Parathyroid adenoma (tissue), 2 donors: ENCODE measurements at regions not wholly inside any gene's neighbourhood (a gene's known extent, or its start where the extent isn't known, plus 50 kb on each side); places are given as distances from the start of the nearest gene placed in this dataset.

Source experiments
- H2AFZ ChIP-seq: fragments of 300-600 bp; sonication (generic); one replicate; pipeline ENCODE4 v1.7.0; 2017; ENCODE audit warnings: antibody characterized with exemption, mild to moderate bottlenecking
- H3K27ac ChIP-seq: fragments of 300-600 bp; sonication (generic); one replicate; pipeline ENCODE4 v1.7.0; 2017
- H3K27me3 ChIP-seq: fragments of 300-600 bp; sonication (generic); one replicate; pipeline ENCODE4 v1.7.0; 2017; ENCODE audit warnings: low read length; ENCODE audit not compliant: control insufficient read depth, insufficient read depth
- H3K36me3 ChIP-seq: fragments of 300-600 bp; sonication (generic); one replicate; pipeline ENCODE4 v1.7.0; 2017; ENCODE audit warnings: low read length; ENCODE audit not compliant: control insufficient read depth, insufficient read depth
- H3K4me1 ChIP-seq: fragments of 300-600 bp; sonication (generic); one replicate; pipeline ENCODE4 v1.7.0; 2017; ENCODE audit warnings: control low read depth
- H3K4me2 ChIP-seq: fragments of 300-600 bp; sonication (generic); one replicate; pipeline ENCODE4 v1.7.0; 2017; ENCODE audit warnings: low read length
- H3K4me3 ChIP-seq: fragments of 300-600 bp; sonication (generic); one replicate; pipeline ENCODE4 v1.7.0; 2017; ENCODE audit warnings: low read depth, low read length
- H3K79me2 ChIP-seq: fragments of 300-600 bp; sonication (generic); one replicate; pipeline ENCODE4 v1.7.0; 2017; ENCODE audit warnings: control low read depth
- H3K9ac ChIP-seq: fragments of 300-600 bp; sonication (generic); one replicate; pipeline ENCODE4 v1.7.0; 2017; ENCODE audit warnings: mild to moderate bottlenecking
- H3K9me3 ChIP-seq: fragments of 300-600 bp; sonication (generic); one replicate; pipeline ENCODE4 v1.7.0; 2017; ENCODE audit warnings: low read length; ENCODE audit not compliant: control insufficient read depth
- TF ChIP-seq, protein P1 (sequence below): fragments of 300-600 bp; sonication (generic); IDR thresholded peaks from one replicate; pipeline ENCODE4 v1.7.0; 2017; ENCODE audit warnings: antibody characterized with exemption, mild to moderate bottlenecking
- donor health status: primary hyperparathyroidism.

DNA sequence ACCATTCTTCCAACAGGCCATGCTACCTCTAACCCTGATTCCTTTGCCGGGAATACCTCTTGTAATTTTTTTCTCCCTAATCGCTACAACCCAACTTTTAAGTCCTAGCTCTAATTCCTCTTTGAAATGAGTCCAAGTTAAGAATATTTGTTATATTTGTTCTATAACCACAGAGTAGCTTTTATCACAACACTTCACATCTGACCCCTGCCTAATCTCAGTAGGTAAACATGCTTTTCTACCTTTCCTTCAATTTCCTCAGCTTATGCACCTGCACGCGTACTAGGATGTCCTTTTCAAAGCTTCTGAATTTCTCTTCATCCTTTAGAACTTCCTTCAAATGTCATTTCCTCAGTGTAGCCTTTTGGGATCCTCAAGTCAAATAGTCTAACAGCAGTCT, 915.5 kb upstream of the LCORL start:
- H2AFZ ChIP-seq, result no peak overlapping the region
- no peaks in the 10 kb centered on the region for H3K27me3 ChIP-seq
- H3K36me3 ChIP-seq, result no peaks in the 10 kb centered on the region
- no peaks in the 10 kb centered on the region for H3K79me2 ChIP-seq
- H3K4me1 ChIP-seq, result no peaks in the 10 kb centered on the region
- TF ChIP-seq, protein P1, sequence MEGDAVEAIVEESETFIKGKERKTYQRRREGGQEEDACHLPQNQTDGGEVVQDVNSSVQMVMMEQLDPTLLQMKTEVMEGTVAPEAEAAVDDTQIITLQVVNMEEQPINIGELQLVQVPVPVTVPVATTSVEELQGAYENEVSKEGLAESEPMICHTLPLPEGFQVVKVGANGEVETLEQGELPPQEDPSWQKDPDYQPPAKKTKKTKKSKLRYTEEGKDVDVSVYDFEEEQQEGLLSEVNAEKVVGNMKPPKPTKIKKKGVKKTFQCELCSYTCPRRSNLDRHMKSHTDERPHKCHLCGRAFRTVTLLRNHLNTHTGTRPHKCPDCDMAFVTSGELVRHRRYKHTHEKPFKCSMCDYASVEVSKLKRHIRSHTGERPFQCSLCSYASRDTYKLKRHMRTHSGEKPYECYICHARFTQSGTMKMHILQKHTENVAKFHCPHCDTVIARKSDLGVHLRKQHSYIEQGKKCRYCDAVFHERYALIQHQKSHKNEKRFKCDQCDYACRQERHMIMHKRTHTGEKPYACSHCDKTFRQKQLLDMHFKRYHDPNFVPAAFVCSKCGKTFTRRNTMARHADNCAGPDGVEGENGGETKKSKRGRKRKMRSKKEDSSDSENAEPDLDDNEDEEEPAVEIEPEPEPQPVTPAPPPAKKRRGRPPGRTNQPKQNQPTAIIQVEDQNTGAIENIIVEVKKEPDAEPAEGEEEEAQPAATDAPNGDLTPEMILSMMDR, result no peak
- no peak overlapping the region for H3K9ac ChIP-seq
- H3K4me3 ChIP-seq, result no peak overlapping the region
- H3K9me3 ChIP-seq, result no peaks in the 10 kb centered on the region
- no peak overlapping the region for H3K4me2 ChIP-seq
- no peak overlapping the region for H3K27ac ChIP-seq

- TF ChIP-seq, protein P1, result no peak
- Histone ChIP-seq H3K27me3 (no peaks in the 10 kb centered on the region), H3K9ac (no peak overlapping the region), H3K4me2 (no peak overlapping the region), H2AFZ (no peak overlapping the region), H3K9me3 (no peaks in the 10 kb centered on the region), H3K36me3 (no peaks in the 10 kb centered on the region), H3K79me2 (no peaks in the 10 kb centered on the region), H3K4me1 (no peaks in the 10 kb centered on the region), H3K4me3 (no peak overlapping the region), H3K27ac (no peak overlapping the region)
Observed at GRCh38 chr4:18935659-18936345, 914.2 kb upstream of the LCORL start.

- no peaks in the 10 kb centered on the region for H3K27me3 ChIP-seq
Observed at GRCh38 chr4:18934197-18934596, 912.6 kb upstream of the LCORL start.

DNA sequence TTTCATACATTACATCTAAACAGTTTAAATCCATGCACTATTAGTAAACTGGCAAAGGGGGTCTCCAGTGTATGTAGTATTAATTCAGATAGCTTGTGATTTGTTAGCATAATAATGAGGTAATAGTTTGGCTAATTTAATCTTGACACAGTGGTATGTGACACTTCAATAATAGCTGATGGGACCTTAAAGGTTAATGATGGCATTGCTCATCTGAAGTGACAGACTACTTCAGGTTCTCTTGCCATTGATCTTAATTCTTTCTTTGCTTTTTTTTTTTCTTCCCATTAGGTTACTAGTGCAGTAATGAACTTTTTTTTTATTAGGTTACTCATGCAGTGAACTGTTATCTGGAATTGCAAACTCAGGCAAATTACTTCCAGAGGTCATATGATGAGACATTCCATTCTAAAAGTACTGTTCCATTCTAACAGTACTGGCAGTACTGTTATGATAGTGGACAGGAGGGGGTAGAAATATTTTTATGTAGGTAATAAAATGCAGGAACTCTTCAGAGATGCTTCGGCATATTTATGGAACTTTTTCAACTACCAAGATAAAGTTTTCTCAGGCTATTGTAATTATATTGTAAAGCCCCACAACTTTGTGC, 911.3 kb upstream of the LCORL start:
- Histone ChIP-seq H2AFZ (no peak overlapping the region), H3K9ac (no peak overlapping the region), H3K27ac (no peak overlapping the region), H3K9me3 (no peaks in the 10 kb centered on the region), H3K4me3 (no peak overlapping the region), H3K4me2 (no peak overlapping the region), H3K27me3 (no peaks in the 10 kb centered on the region), H3K4me1 (no peaks in the 10 kb centered on the region), H3K79me2 (no peaks in the 10 kb centered on the region), H3K36me3 (no peaks in the 10 kb centered on the region)
- TF ChIP-seq, protein P1, result no peak

More at GRCh38 chr4:18934197-18934596, 912.6 kb upstream of the LCORL start:
- Histone ChIP-seq H3K79me2 (no peaks in the 10 kb centered on the region), H3K27ac (no peak overlapping the region), H3K4me1 (no peaks in the 10 kb centered on the region), H3K4me2 (no peak overlapping the region), H3K9ac (no peak overlapping the region), H3K36me3 (no peaks in the 10 kb centered on the region), H3K4me3 (no peak overlapping the region), H2AFZ (no peak overlapping the region), H3K9me3 (no peaks in the 10 kb centered on the region)
- TF ChIP-seq, protein P1, result no peak
